Fibroblast of skin of left biceps (primary cell): ENCODE measurements at regions not wholly inside any gene's neighbourhood (a gene's known extent, or its start where the extent isn't known, plus 50 kb on each side); places are given as distances from the start of the nearest gene placed in this dataset.
"Not testable (repeated sequence)": the region's sequence is repeated elsewhere in the genome, so short reads cannot be mapped to it uniquely, and the experiment has no call there.

Experiments
- DNase-seq, 2 experiments: peaks; one replicate each; pipeline ENCODE4 v3.0.0-alpha.2; 2013; ENCODE audit warnings: low read depth in 2 of 2

DNA sequence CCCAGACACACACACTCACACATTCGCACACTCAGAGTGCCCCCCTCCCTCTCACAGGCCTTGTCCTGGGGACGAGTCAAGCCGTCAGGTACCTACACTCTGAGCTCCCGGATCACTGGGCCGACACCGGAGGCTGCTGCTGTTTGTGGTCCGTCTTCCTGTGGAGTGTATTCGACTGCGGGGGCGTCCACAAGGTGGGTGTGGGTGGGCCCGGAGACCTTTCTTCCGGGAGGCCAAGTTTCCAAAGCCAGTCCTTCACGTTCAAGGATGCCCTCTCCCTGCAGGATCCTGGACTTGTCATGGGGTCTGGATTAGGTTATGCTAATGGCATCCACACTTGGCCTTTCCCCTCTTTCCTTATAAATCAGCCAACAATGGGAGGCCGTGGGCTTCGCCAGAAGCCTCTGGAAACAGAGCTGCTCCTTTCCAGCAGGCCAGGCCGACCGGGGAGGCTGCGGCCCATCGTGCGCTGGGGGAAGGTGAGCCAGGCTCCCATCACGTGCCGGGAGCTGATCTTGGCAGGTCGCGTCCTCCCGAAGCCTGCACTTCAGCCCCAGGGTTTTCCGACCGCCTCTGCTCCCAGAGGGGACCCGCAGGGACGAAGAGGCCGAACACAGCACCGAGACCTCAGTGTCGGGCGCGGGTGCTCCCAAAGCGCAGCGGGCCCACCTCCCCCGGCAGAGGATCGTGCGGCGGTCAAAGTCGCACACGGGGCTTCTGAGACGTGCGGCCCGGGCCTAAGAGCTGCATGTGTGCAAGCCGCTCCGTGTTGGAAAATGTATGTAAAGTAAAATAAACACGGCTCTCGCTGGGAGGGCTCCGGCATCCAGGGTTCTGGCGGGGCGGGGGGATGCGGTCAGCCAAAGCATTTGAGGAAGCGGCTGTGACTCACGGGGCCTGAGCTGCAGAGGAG, 196.5 kb upstream of the ZNF469 start:
- DNase-seq, result peak; percentile 59 to 62

DNA sequence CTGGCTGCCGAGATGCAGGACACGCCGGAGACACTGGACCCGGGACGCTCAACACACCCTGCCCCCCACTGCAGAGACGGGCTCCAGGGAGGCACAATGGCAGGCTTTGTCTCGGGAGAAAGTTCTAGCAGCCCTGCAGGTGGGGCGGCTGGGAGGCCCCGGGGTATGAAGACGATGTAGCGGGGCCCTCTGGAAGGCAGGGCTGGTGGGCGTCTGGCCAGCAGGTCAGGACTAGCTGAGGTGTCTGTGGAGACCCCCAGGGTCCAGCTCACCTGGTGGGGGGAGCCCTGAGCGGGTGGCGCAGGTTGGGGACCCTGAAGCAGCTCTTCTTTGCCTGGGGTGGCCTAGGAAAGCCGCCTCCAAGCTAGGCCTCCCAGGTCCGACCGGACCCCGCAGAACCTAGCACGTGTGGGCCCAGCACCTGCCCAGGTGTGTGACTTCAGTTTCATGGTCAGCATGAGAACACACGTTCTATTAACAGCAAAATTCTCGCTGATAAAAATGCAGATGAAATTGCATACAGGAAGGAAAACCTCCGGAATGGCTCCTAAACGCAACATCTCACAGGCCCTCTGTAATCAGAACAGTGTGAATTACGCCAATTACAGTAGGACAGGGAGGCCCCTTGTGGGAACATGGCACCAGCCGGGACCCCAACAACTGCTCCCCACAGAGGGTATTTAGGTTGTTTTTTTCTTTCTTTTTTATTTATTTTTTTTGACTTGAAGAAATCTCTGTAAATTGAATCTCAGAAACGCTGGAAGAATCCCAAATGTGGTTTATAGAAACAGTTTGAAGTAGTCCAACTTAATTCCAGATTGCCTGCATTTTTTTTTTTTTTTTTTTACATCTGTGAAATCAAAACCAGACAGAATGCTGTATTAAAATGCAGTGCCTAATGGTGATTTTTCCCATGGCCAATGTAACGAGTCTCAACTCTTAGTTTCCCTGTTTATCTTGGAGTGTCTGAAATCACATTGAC, 195.6 kb upstream of the ZNF469 start:
- peak; percentile 50 to 53 for DNase-seq

DNA sequence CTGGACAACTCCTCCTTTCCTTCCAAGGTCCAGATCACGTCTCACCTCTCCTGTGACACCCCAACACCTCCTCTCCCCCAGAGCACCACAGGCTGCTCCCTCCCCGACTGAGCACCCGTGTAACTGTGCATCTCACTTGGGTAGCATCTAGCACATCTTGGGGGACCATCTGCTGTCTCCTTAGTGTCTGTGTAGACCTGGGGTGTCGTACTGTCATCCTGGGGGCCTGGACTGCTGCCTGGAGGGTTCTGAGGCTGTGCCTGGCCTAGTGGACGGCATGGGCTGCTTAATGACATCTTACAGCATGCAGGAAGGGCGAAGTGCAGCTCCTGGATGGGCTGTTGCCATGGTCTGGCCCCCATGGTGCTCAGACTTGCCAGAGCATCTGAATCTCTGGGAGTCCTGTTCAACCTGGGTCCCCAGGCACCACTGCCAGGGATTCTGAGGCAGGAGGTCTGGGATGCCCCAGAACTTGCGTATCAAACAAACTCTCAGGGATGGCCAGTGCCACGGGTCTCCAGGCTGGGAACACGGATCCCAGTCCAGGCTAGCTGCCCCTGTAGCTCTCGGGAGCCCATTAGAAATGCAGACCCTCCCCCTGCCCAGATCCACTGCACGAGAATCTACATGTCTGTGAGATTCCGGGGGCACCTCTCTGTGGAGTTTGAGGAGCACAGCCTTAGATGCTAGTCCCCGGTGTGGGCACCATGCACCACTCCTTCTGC, 194.4 kb upstream of the ZNF469 start:
- not testable (repeated sequence) for DNase-seq

DNA sequence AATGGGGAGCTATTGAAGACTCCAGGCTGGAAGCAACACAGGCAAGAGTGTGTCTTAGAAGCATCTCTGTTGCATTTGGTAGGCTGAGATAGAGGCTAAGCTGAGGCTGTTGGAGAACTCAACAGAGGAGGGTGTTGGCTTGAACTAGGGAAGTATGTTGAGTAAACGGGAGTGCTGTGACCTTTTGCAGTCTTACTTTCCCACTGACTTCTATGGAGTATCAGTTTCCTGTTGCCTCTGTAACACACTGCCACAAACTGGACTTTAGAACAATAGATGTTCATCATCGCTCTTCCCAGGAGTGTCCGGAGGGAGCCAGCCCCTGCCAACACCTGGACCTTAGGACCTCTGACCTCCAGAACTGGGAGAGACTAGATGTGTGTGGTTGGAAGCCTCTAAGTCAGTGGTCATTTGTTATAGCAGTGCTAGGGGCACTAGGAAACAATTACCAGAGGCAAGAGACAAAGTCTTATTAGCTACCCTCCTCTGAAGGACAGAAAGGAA, 192.1 kb upstream of the ZNF469 start:
- not testable (repeated sequence) for DNase-seq

DNA sequence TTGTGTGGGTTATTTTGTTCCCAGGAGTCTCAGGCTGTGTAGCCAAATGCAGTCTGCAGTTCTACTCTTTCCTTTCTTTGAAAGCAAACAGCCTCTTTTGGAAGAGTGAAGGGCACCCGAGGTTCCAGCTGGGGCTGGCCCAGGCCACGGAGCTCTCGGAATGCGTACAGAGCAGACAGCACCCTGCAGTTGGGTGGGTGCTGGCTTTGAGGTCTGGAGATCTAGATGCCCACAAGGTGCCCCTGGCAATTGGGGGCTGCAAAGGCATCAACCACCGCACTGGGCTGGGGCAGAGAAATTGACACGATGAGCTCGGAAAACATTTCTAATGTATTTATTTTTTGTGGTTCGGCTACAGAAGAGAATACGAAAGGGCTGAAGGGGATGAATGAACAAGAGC, 191.6 kb upstream of the ZNF469 start:
- not testable (repeated sequence) for DNase-seq

DNA sequence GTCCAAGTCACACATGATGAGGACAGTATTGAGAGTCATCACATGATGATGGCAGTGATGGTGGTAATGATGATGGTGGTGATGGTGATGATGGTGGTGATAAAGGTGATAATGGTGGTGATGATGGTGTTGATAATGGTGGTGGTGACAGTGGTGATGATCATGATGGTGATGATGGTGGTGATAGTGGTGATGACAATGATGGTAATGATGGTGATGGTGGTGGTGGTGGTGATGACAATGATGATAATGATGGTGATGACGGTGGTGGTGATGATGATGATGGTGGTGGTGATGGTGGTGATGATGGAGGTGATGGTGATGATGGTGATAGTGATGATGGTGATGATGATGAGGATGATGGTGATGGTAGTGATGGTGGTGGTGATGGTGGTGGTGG, 190.2 kb upstream of the ZNF469 start:
- no peak for DNase-seq

DNA sequence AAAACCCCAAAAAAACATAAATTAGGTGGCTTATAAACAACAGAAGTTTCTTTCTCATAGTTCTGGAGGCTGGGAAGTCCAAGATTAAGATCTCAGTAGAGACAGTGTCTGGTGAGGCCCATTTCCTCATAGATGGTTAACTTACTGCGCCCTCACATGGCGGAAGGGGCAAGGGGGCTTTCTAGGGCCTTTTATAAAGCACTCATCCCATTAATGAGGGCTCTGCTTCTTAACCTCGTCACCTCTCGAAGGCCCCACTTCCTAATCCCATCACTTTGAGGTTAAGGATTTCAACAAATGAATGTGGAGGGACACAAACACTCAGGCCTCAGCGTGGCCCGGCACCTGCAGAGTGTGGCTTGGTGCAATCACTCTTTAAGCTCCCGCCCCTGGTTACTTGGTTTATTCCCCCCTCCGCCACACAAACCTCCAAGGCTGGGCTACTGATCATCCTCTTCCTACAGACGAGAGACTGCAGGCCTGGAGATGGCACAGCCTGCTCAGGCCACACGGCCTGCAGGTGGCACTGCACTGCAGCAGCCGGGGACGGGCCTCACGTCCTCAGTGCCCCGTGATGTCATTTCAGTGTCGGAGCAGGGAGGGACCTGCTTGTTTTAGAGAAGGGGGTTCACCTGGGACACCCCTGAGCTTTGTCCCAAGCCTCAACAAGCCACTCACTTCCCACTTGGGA, 188.9 kb upstream of the ZNF469 start:
- not testable (repeated sequence) for DNase-seq

DNA sequence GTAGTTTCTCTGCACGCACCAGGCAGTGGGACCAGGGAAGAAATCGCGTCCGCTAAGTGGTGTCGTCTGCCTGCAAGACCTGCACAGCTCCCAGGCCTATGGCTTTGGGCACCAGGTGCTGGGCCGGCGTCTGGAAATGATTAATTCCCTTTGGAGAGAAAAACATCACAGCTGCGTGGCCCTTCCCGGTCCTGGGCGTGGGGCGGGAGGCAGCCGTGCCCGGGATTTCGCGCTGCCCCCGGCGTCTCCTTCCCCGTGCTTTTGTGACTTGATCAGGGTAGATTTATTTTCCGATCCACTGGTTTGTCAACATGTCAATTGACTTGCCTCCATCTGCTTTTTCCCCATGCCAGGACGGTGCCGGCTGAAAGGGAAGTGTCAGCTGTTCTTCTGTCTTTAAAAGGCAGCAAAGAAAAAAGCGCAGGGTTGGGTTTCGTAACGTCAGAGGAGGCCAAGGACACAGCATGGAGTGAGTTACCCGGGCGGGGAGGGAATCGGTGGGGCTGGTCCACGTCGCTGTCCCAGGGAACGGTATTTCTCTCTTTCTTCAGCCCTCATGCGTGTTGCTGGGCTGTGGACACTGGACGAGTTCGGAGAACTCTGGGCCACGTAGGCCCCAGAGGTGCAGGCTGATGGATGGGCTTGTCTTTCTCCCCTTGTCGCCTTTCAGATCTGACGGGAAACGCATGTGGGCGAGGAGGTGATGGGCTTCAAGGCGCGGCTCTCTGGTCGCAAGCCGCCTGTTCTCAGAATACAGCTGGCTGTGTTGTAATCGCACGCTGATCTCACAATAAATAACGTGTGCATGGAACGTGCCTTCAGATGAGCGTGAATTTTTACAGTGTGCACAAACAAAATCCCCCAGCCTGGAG, 188.1 kb upstream of the ZNF469 start:
- no peak for DNase-seq

DNA sequence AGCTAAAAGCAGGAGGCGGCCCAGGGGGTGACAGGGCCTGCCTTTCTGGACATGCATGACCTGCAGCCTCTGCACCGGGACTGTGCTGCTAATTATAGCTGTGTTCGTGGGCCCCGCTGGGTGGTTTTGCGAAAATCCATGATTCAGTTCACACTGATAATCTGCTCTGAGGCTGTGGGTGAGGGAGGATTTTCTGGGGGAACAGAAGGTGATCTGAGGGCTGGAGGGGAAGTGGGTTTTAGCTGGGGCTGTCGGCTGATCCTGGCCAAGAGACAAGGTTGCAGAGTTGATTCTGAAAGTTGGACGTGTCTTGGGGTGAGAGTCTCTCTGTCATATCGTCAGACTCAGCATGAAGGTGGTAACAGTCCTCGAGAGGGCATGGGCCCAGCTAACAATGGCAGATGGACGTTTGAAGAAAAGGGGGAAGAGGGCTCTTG, 187.5 kb upstream of the ZNF469 start:
- no peak for DNase-seq

DNA sequence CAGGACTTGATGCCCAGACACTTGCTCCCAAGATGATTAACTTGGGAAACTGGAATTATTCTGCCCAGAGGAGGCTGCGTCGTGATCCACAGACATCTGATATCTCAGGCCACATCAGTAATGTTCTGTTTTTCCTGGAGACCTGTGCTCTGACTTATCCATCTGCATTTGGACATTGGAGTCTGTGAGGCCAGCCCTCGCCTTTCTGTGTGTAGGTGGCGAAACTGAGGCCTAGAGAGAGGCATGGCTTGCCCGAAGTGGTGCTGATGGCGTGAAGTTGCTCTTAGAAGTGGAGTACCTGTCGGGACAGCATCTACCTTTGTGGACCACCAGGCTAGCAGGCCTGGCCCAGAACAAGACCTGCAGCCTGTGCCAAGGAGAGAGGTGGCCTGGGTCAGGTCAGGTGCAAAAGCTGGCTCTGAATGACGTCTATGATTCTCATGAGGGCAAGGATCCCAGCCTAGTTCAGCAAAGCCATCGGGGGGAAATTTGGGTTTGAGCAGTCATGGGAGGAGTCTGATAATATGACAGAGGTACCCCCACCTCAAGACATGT, 186.8 kb upstream of the ZNF469 start:
- DNase-seq, result no peak

DNA sequence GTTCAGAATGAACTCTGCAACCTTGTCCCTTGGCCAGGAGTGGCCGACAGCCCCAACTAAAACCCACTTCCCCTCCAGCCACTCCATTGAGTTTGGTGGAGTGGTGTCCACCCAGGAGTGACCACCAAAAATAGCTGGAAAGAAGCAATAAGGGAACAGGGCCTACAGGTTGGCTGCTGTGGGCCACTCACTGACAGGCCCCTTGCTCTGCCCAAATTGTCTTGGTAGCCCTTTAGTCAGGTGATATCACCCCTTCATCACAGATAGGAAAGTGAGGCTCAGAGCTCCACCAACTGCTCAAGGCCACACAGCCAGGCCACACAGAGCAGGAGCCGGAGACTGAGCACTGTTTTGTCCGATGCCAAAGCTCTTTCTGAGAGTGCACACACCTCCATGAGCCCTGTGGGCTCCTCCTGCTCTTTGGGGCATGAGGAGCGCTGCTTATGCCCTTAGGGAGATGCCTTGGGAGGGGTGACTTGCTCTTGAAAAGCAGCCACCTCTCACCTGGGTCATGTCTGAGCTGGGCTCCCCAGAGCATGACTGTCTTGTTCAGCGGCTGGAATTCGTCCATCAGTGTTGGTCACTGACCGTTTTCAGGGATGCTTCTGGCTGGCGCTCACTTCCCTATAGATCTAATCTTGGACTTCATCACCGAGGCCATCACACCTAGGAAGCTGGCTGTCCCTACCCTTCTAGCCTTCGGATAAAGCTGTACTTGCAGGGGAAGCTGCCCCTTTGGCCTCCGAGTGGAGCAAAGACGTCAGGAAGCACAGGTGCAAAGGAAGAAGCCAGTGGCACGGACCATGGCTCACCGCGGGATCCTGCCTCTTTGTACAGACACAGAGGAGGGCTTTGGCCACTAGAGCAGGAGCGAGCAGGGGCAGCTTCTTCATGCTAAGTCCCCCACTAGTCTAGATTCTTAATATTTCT, 186.0 kb upstream of the ZNF469 start:
- DNase-seq, result no peak

DNA sequence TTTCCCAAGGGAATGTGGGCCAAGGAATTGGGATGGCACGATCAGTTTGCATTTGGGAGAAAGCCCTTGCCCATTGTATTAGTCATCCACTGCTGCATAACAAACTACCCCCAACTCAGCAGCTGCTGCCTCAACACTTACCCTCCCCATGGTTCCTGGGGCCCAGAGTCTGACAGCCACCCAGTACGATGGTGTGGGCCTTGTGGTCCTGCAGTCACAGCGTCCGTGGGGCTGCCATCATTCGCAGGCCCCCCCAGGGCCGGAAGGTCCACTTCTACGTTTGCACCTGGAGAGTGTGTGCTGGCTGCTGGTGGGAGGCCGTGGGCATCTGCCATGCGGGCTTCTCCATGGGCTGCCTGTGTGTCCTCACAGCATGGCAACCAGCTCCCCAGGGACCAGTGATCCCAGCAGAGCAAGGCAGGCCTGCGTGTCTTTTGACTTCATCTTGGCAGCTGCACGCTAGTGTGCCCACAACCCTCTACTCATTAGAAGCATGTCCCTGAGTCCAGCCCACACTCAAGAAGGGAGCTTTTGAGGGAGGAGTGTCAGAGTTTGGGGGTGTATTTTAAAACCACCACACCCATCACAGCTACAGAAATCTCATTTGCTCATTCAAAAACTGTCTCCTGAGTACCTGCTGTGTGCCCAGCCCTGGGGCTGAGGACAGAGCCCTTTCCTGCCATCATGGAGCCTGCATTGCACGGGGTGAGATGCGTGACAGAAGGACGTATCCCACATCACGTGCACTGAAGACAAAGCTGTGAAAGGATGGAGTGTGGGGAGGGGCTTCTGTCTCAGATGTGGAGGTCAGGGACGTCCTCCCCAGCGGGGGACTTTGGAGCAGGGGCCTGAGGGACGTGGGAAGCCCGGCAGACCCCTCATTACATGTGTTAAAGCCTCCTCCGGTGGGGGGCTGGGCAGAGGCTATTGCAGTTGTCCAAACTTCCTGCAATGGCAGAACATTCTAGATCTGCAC, 185.0 kb upstream of the ZNF469 start:
- DNase-seq, result no peak

DNA sequence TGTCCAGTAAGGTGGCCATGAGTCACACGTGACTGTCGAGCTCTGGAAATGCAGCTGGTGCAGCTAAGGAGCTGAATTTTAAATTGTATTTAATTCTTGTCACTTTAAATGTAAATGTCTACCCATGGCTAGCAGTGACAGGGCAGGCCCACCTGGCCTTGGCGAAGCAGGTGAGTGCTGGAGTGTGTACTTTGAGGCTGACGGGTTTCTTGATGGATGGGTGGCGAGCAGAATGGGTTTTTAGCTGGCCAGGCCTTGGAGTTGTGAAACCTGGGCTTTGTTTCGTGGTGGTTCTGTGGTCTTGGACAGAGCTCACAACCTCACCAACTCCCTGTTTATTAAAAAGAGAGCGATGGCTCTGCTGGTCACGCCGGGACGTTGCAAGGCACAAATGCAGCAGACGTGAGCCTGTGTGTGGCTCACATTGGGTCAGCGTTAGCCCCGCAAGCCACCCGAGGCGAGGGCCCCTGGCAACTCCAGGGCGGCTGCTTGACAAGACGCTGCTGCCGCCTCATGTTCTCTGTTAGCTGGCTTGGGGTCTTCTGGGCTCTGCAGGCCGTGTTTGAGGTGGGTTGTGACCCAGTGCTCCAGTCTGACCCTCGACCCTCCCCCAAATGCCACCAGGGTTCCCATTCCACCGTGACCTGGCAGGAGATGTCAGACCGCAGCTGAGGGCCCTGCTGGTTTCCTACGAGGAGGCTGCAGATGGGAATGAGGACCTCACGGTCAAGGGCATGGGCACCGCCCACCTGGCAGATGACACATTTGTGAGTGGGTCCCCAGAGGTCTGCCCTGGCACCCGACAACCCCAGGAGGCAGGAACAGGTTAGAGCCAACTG, 184.1 kb upstream of the ZNF469 start:
- DNase-seq, result not testable (repeated sequence)

DNA sequence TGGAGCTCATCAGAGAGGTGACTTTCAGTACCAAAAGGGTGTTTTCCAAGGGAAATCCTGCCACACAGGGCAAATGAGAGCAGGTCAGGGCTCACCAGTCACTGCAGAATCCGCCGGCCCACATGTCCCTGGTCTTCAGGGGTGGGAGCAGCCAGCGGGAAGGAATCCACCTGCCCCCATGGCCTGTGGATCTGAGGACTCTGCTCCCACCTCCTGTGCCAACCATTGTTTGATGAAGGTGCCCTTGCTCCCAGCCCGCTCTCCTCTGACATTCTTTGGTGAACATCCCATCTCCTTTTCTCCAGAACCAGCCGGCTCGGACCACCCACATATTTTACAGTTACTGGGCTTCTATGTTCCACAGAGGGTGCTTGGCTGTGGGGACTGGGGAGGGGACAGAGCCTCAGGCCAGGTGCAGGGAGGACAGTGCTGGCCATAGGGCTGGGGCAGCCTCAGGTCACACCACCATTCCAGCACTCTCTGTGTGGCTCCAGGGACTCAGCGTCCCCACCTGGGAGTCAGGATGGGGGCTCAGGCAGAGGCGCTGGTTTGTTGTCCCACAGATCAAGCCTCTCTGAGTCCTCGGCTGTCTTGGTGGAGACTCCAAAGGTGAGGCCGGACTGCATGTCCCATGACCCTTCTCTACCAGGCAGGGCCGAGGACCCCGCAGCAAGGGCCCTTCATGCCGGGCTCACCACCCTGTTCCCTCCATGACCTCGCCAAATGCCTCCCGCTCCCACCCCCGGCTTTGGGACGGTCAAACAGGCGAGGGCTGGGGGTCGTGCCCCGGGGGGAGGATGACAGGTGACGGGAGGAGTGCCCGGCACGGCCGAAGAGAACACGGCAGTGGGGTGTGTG, 183.2 kb upstream of the ZNF469 start:
- DNase-seq, result not testable (repeated sequence)

DNA sequence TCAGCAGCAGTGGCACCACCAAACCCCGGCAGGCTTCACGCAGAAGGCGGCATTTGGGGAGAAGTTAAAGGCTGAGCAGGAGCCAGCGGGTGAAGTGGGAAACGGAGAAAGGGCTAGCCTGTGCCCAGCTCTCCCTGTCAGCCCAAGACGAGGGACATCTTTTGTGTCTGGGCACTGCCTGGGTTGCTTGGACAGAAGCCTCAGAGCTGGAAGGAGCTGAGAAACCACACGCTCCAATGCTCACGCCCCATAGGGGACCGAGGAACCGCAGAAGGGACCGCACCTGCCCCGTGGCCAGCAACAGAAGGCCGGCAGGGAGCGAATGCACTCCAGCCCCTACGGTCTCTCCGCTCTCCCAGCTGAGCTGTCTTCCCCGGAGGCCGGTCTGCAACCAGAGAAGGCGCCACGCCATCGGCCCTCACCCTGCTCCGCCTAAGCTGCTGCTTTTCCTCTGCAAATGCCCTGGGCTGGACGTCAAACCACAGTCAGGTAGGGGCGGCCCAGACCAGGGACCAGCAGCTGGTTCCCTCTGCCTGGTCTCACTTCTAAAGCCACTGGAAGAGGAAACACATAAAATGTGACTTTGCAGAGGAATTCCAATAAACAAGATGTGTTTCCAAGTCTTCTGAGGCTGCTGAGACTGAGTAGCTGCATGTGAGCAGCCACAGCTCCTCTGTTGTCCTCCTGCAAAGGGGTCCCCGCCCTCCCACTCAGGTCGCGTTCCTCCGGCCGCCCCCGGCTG, 182.4 kb upstream of the ZNF469 start:
- DNase-seq, result not testable (repeated sequence)
